Loucy (cell line): ENCODE measurements at regions not wholly inside any gene's neighbourhood (a gene's known extent, or its start where the extent isn't known, plus 50 kb on each side); places are given as distances from the start of the nearest gene placed in this dataset.
A peak's percentile ranks its signal among the peaks of the same experiment; 100 is the strongest.

Source experiments
- H2AFZ ChIP-seq: fragments of 200-600 bp; sonication (generic); 2 replicates; pipeline ENCODE4 v1.6.0; 2016; ENCODE audit warnings: antibody characterized with exemption, mild to moderate bottlenecking, low read length, moderate library complexity
- H3F3A ChIP-seq: fragments of 200-600 bp; 2 replicates; pipeline ENCODE4 v1.6.0; 2016; ENCODE audit warnings: antibody characterized with exemption, low read depth, mild to moderate bottlenecking
- H3K27me3 ChIP-seq: fragments of 200-600 bp; sonication (generic); 2 replicates; pipeline ENCODE4 v1.6.1; 2014; ENCODE audit warnings: low read length, mild to moderate bottlenecking; ENCODE audit not compliant: insufficient read depth, poor library complexity, severe bottlenecking
- H3K36me3 ChIP-seq: fragments of 200-600 bp; sonication (generic); 2 replicates; pipeline ENCODE4 v1.6.1; 2016; ENCODE audit warnings: low read length; ENCODE audit not compliant: insufficient read depth
- H3K4me1 ChIP-seq: fragments of 200-600 bp; sonication (generic); 2 replicates; pipeline ENCODE4 v1.5.1; 2014; ENCODE audit warnings: low read length, mild to moderate bottlenecking; ENCODE audit not compliant: insufficient read depth, poor library complexity, severe bottlenecking
- H3K4me2 ChIP-seq: fragments of 200-600 bp; sonication (generic); 2 replicates; pipeline ENCODE4 v1.6.0; 2014; ENCODE audit warnings: antibody characterized with exemption, low read length, low read depth, mild to moderate bottlenecking; ENCODE audit not compliant: poor library complexity, severe bottlenecking
- H3K4me3 ChIP-seq: fragments of 200-600 bp; sonication (generic); 2 replicates; pipeline ENCODE4 v1.5.1; 2014; ENCODE audit warnings: low read length, mild to moderate bottlenecking, mixed read lengths; ENCODE audit not compliant: poor library complexity, severe bottlenecking
- H3K79me2 ChIP-seq: fragments of 200-600 bp; sonication (generic); 2 replicates; pipeline ENCODE4 v1.6.1; 2014; ENCODE audit warnings: low read length; ENCODE audit not compliant: insufficient read depth
- H3K9ac ChIP-seq: fragments of 200-600 bp; sonication (generic); 2 replicates; pipeline ENCODE4 v1.6.0; 2014; ENCODE audit warnings: mild to moderate bottlenecking, low read depth, low read length, moderate library complexity; ENCODE audit not compliant: poor library complexity, severe bottlenecking
- H3K9me2 ChIP-seq: fragments of 200-600 bp; sonication (generic); replicated peaks from 2 replicates; pipeline ENCODE4 v1.6.1; 2016; ENCODE audit warnings: low read depth, low read length, mixed read lengths
- H3K9me3 ChIP-seq: fragments of 200-600 bp; sonication (generic); 2 replicates; pipeline ENCODE4 v1.6.1; 2014; ENCODE audit warnings: mild to moderate bottlenecking, antibody characterized with exemption, low read length, low read depth; ENCODE audit not compliant: insufficient read depth
- H4K20me1 ChIP-seq: fragments of 200-600 bp; sonication (generic); 2 replicates; pipeline ENCODE4 v1.6.0; 2014; ENCODE audit warnings: antibody characterized with exemption, low read length, mild to moderate bottlenecking; ENCODE audit not compliant: insufficient read depth, poor library complexity, severe bottlenecking
- CTCF ChIP-seq: fragments of 200-600 bp; sonication (generic); conservative IDR thresholded peaks from 2 replicates; pipeline ENCODE4 v1.5.1; 2014; ENCODE audit warnings: mild to moderate bottlenecking, antibody characterized with exemption, low read length
- EZH2phosphoT487 ChIP-seq: fragments of 200-600 bp; IDR thresholded peaks from 2 replicates; pipeline ENCODE4 v1.6.1; 2018; ENCODE audit warnings: antibody characterized with exemption, mild to moderate bottlenecking, moderate library complexity, borderline replicate concordance

- no peak overlapping the region for H3K4me2 ChIP-seq
- no peak for TF ChIP-seq CTCF
- H3K9me3 ChIP-seq = no peaks in the 10 kb centered on the region
- no peak overlapping the region for H3K9ac ChIP-seq
- no peaks in the 10 kb centered on the region for H3K27me3 ChIP-seq
- H2AFZ ChIP-seq = no peak overlapping the region
- H3K36me3 ChIP-seq = no peaks in the 10 kb centered on the region
- no peaks in the 10 kb centered on the region for H4K20me1 ChIP-seq
- H3K9me2 ChIP-seq = no peaks in the 10 kb centered on the region
- H3K4me3 ChIP-seq = no peak overlapping the region
- H3F3A ChIP-seq = no peaks in the 10 kb centered on the region
- no peaks in the 10 kb centered on the region for H3K79me2 ChIP-seq
- H3K4me1 ChIP-seq = no peaks in the 10 kb centered on the region
Observed at GRCh38 chr9:84393266-84393950, 52.9 kb upstream of the SLC28A3 start.

- no peaks in the 10 kb centered on the region for H3K79me2 ChIP-seq
- no peaks in the 10 kb centered on the region for H3K4me1 ChIP-seq
- H3K27me3 ChIP-seq = no peaks in the 10 kb centered on the region
- H3K36me3 ChIP-seq = no peaks in the 10 kb centered on the region
- no peaks in the 10 kb centered on the region for H3K9me2 ChIP-seq
- no peaks in the 10 kb centered on the region for H3K9me3 ChIP-seq
- no peak overlapping the region for H2AFZ ChIP-seq
- TF ChIP-seq EZH2phosphoT487 (no peak), CTCF (no peak)
- H3K4me3 ChIP-seq = no peak overlapping the region
- H3F3A ChIP-seq = no peaks in the 10 kb centered on the region
- H3K9ac ChIP-seq = no peak overlapping the region
- no peak overlapping the region for H3K4me2 ChIP-seq
- H4K20me1 ChIP-seq = no peaks in the 10 kb centered on the region
Observed at GRCh38 chr9:84394036-84394435, 53.5 kb upstream of the SLC28A3 start.

GRCh38 chr9:84397151-84397728 is 56.7 kb upstream of the SLC28A3 start:
- Histone ChIP-seq H3F3A (no peaks in the 10 kb centered on the region), H3K27me3 (no peaks in the 10 kb centered on the region), H3K79me2 (no peaks in the 10 kb centered on the region), H4K20me1 (no peaks in the 10 kb centered on the region), H3K4me2 (no peak overlapping the region), H2AFZ (no peak overlapping the region), H3K9me3 (no peaks in the 10 kb centered on the region), H3K9ac (no peak overlapping the region), H3K4me3 (no peak overlapping the region), H3K9me2 (no peaks in the 10 kb centered on the region), H3K36me3 (no peaks in the 10 kb centered on the region), H3K4me1 (no peaks in the 10 kb centered on the region)
- TF ChIP-seq EZH2phosphoT487 (no peak), CTCF (peak; percentile 84)
